NCI-H2227 (cell line): ENCODE measurements at regions not wholly inside any gene's neighbourhood (a gene's known extent, or its start where the extent isn't known, plus 50 kb on each side); places are given as distances from the start of the nearest gene placed in this dataset.

Experiments used
- DNase-seq: peaks from one replicate; lab custom pipeline; 2025; ENCODE audit not compliant: unreplicated experiment; lab: John Stamatoyannopoulos, UW

DNA sequence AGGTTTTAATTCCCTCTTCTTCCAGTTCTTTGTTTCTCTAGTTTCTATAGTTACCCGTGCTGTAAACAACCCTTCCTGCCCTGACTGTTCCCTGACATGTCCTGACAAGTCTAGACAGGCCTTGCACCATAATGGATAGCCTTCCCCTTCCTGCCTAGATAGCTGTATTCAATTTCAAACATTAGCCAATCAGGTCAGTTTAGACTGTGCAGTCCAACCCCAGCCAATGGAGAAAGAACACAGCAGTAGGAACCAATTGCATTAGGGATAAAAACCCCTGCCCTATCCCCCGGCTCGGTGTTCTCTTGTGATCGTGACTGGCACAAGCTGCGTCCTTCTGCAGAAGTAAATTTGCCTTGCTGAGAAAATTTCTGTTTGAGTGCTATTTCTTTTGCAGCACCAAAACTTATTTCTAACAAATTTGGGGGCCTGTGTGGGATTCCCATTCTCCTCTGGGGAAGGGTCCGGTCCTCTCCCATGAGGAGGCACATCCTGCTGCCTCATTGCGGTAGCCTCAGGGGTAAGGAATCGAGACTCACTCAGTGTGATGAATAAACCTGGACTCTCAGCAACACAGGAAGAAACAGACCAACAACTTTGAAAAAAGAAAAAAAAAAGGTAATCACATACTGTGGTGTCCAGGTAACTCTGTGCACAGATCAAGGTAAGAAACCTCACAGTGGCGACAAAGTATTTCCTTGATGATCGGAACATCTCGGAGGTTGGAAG lies 248.7 kb upstream of the ECI2 start:
- no peak for DNase-seq

DNA sequence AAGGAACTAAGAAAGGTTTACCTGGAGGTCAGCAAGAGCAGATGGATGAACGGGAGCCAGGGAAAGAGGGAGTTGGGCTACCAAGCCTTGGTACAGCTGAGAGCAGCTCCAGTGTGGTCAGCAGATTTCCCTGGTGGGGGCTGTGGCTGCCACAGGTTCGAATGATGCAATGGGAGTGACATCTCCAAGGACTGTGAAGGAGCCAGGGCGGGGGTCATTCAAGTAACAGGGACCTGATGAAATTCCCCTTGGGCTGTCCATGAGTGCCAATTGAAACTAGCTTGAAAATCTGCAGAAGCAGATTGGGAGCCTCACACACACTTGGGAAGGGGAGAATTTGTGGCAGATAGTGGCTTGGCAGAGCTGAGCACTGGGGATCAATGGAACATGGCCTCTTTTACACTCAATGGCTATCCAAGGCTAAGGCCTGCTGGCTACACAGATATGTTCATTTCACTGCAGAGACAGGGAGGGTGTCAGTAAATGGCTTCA lies 247.0 kb upstream of the ECI2 start:
- DNase-seq: no peak

DNA sequence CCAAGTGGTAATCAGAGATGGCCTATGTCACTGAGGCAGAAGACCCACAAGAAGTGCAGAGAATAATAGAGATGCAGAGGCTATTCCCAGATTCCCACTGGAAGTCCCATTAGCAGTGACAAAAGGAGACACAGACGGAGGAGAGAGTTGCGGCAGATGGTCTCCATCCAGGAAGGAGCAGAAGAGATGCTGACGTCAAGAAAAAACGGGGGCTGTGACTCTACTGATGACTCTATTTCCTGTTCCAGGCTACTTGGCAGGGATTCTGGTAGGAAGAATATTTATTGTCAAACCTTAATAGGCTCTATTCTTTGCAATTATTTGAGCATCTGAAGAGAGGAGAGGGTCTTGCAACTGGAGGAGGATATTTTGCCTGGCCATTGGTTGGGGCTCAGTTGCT lies 246.0 kb upstream of the ECI2 start:
- DNase-seq: no peak

GRCh38 chr6:4380881-4381281 lies 245.5 kb upstream of the ECI2 start:
- no peak for DNase-seq

DNA sequence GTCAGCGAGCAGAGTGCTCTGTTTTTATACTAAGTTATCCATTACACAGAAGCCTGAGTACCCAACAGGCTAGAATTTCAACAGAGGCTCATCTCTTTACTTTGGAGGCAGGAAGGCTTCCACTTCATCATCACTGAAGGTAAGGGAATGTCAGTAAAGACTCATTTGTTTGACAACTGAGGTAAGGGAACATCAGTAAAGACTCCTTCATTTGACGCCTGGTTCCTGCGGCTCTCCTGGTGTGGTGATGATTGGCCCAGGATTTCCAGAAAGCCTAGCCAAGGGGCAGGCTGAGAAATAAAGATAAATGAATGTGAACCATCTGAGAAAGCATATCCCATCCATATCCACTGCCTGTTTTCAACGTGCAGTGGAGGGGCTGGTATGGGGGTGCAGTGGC lies 244.6 kb upstream of the ECI2 start:
- DNase-seq: no peak

- DNase-seq: no peak
Observed at GRCh38 chr6:4378319-4378996, 243.1 kb upstream of the ECI2 start.

DNA sequence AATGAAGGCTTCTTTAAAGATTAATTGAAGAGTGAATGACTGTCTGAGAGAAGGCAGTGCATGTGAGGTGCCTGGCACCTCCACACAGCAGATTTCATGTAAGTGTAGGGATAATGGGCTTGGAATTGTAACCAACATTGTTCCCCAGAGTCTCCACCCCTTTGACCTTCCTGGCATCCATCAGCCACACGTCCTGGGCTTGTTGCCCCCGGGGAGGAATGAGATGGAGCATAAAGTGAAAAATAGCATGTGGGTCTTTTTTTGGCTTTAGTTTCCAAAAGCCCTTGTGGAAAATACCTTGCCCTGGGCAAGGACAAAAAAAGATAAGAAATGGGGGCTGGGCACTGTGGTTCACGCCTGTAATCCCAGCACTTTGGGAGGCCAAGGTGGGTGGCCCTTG lies 242.2 kb upstream of the ECI2 start:
- DNase-seq: no peak

DNA sequence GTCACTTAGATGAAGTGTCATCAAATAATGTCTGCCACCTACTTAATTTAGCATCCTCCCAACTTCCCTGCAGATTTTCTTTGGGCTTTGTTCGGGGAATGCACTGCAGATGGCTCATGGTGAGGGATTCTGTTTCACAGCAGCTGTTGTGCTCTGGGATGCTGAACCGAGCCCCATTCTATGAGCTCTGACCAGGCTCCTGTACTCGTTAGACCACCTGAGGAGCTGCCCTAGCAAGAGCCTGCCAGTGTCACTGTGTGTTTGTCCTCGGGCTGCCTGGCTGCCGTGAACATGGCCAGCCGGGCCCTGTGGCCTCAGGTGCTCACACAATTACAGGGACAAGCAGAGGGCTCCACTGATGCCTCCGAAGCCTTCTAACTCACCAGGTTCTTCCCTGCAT lies 238.8 kb upstream of the ECI2 start:
- no peak for DNase-seq

GRCh38 chr6:4372866-4373265 lies 237.5 kb upstream of the ECI2 start:
- DNase-seq: no peak

GRCh38 chr6:4371207-4371921 lies 236.0 kb upstream of the ECI2 start:
- DNase-seq: no peak

- DNase-seq: no peak
Observed at GRCh38 chr6:4370066-4370465, 234.7 kb upstream of the ECI2 start.

- DNase-seq: no peak
Observed at GRCh38 chr6:4369616-4370015, 234.2 kb upstream of the ECI2 start.

DNA sequence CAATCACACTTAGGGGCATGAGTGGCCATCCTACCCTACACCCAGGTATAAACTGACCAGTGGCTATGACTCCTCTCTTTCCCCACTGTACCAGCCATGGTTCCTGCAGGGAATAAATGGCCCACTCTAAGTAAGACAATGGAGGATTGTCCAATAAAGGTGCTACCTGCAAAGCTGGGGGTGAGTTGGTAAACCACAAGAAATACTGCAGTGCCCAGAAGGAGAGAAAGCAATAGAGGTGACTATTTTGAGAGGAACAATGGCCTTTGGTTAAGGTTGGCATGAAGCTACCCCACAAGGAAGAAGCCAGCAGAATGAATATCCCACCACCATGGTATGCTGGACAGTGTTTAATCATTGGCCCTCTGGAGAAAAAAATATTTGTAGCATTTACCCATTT lies 233.3 kb upstream of the ECI2 start:
- DNase-seq: no peak

DNA sequence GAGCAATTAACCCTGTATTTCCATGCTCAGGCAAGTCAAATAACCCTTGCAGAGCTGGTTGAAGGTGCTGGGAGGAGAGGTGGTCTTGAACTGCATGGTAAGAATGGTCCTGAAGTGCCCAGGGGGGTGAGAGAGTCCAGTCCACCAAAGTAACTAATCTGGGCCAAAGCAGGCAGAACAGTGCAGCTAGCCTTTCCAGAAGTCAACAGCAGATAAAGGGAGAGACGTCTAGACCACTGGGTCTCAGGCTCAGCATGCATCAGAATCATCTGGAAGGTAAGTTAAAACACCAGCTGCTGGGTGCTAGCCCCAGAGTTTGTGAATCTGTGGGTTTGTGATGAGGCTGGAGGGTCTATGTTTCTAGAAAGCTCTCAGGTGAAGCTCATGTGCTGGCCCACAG lies 232.3 kb upstream of the ECI2 start:
- DNase-seq: no peak

DNA sequence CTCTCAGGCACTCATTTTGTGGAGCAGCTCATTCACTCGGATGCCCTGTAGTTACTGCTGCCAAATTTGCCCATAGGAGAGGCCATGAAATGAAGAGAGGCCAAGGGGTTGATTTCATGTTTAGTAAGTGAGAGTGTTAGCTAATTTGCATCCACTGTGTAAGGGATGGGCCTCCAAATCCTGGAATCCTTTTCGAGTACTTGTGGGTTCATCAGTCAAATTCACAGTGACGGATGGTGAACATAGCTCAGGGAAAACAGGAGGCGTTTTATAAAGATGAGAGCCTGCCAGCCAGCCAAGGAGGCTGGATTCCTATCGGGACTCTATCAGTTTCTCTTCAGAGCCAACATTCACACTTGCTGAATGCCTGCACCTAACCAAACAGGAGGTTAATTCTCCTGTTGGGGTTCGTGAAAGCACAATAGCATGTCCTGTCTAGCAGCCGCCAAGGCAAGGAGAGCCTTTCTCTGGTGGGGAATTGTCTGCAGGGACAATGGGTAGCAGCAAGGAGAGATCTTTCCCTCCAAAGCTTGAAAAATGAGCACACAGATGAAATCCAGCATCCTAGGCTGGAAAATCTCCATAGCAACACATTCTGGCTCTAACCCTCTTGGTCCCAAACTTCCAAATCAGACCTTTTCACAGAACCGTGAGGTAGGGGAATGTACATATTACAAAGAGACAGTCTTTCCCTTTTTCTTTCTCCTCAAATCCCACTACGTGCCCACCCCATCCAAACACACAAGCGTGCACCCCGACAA lies 231.4 kb upstream of the ECI2 start:
- DNase-seq: no peak

- no peak for DNase-seq
Observed at GRCh38 chr6:4365686-4366085, 230.3 kb upstream of the ECI2 start.

DNA sequence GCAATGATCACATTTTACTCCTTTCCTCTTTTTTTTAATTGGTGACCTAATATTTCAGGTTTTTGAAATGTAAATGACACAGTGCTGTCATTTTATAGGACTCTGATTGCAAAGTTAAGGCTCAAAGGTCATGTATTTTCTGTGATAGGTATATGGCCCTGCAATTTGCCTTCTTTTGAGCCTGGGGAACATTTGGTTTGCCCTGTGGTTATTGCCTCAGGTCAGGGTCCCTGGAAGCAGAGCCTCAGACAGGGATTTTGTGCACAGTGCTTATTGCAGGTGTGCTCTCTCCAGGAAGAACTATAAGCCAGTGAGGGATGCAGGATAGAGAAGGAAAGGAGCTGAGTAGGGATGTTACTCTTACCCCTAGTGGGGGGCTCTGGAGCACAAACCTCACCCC lies 229.3 kb upstream of the ECI2 start:
- no peak for DNase-seq

GRCh38 chr6:4364172-4364571 lies 228.8 kb upstream of the ECI2 start:
- DNase-seq: no peak

GRCh38 chr6:4363656-4364055 lies 228.3 kb upstream of the ECI2 start:
- DNase-seq: no peak

DNA sequence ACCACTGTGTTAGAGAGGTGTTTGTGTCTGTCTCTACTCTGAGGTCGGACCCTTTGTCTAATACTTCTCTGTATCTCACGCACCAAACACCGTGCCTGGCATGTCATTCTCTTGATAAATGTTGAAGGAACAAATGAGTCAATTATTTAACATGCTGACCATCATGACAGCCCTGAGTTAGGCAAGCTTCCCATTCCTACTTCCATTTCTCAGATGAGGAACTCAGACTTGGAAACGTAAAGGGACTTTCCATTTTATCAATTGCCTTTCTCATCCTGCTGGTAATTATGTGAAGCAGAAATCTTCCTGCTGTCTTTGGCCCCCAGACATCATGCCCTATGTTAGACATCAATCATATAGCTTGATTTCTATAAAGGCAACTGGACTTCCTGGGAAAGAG lies 227.0 kb upstream of the ECI2 start:
- DNase-seq: no peak

DNA sequence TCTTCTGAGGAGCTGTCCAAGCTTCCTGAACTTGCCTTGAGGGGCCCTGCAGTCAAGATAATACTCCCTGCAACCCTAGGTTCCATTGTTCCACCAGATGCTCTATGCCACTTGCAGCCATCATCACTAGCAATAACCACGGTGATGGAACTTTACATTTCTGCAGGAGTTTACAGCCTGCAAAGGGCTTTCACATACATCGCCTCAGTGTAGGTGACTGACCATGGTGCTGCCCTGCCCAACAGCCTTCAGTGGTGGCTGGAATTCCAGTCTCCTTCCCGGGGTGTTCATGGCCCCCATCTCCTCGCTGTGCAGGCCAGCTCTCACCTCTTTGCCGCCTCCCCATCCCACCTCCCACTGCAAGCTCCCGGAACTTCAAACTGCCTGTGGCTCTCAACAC lies 225.5 kb upstream of the ECI2 start:
- DNase-seq: no peak
